ENCODE measurements at regions not wholly inside any gene's neighbourhood (a gene's known extent, or its start where the extent isn't known, plus 50 kb on each side); places are given as distances from the start of the nearest gene placed in this dataset.
"Not testable (repeated sequence)": the region's sequence is repeated elsewhere in the genome, so short reads cannot be mapped to it uniquely, and the experiment has no call there.

DNA sequence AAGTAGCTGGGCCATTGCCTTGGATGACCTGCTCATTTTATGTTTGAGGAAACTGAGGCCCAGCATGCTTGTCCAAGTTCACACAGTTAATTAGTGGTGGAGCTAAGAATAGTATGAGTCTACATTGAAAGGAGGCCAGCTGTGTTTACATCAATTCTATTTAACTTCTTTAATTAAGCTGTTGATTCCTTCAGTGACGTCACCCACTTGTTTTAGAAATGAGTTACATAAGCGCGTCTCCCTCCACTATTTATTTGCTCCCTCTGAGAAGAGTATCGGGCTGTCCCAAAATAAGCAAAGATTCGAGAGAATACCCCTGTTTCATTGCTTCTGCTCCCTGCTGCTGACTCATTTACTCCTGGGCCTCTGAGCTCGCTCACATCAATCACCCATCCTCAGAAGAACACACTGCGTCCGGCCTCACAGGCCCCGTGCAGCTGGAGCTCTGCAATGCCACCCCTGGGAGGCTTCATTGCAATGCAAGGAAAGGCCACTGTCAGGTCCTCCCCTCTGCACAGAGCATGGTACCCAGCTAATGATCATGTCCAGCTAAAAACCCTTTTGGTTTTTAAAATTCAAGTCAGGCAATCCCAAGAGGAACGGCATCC, 74.8 kb upstream of the BMP2 start:
- DNase-seq, result no peak

DNA sequence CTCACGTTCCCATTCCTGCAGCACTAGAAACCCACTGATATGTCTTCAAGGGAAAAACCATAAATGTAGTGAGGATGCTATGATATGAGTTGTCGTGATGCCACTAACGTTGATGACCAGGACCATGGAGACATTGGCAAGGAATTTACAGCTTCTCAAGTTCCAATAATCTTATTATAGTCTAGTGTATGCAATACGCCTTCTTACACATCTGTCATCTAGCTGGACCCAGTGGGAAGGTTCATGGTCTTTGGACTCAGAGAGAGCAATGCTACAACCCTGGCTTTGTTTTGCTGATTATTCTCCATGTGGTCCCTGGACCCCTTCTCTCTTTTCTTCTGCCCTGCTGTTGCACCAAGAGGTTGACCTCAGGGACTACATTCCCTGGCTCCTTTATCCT, 76.0 kb upstream of the BMP2 start:
- DNase-seq, result no peak

DNA sequence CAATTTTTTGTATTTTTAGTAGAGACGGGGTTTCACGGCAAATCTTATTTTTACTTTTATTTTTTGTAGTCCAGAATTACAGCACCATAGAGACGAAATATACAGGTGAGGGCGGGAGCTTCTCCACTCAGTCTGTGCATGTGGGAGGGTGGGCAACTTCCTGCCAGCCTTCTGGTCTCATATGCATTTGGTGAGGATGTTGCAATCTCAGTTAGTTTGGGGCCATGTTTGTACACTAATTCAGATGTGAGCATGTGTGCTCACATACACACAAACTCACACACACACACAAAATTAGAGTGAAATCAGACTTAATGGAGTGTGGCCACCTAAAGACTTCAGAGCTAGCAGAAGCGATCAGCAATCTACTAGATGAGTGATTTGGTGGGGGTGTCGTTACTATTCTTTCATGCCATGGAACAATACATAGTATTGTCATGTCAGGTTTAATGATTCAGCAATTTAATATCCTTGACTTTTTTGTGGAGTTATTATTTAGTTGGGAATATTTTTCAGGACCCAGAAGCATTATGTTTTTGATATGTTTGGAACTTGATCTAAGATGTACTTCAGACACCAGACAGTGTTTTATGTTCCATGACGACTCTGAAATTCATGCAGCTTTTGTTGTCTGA, 78.0 kb upstream of the BMP2 start:
- no peak for DNase-seq

DNA sequence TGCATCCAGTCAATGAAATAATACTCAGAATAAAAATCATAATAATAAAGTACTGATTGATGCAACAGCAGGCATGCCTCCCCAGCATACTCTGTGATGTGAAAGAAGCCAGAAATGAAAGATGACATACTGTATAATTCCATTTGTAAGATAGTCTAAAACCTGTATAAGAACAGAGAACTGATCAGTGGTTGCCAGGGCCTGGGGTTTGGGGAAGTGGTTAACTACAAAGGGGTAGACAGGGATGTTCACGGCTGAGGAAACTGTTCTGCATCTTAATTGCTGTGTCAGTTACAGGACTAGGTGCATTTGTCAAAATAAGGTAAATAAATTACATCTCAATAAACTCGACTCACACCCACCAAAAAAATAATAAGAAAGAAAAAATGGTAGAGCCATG, 81.3 kb upstream of the BMP2 start:
- DNase-seq, result no peak

DNA sequence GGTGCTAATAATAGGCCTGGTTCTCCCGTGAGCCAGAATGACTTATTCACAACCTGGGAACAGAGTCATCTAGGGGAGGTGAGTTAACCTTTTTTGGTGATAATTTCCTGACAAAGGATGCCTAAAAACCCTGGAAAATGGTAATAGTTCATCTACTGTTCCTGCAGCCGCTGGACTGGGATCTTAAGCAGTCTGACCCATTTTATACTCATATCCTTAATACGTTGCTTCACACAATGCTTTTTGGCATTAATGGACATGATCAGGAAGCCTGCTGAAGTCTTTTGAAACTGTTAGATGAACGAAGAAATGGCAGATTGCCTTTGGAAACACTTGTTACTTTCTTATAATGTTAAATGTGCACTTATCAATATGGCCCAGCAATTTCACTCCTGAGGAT, 81.9 kb upstream of the BMP2 start:
- no peak for DNase-seq

DNA sequence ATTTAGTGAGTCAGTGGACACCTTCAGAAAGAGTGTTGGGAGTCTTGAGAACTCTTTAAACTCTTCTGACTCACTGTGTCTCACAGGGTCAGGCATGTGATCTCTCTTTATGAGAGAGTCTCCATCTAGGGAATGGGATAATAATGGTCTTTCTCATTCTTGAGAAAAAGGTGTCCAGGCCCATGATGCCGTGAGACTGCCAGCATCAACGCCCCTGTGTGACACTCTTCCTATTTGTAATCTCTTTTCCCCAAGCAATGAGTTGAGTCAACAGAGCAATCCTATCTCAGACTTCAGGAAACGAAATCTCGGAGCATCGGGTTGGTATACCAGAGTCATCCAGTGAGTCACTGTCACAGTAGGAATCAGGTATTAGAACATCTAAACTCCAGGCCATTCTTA, 82.3 kb upstream of the BMP2 start:
- no peak for DNase-seq

DNA sequence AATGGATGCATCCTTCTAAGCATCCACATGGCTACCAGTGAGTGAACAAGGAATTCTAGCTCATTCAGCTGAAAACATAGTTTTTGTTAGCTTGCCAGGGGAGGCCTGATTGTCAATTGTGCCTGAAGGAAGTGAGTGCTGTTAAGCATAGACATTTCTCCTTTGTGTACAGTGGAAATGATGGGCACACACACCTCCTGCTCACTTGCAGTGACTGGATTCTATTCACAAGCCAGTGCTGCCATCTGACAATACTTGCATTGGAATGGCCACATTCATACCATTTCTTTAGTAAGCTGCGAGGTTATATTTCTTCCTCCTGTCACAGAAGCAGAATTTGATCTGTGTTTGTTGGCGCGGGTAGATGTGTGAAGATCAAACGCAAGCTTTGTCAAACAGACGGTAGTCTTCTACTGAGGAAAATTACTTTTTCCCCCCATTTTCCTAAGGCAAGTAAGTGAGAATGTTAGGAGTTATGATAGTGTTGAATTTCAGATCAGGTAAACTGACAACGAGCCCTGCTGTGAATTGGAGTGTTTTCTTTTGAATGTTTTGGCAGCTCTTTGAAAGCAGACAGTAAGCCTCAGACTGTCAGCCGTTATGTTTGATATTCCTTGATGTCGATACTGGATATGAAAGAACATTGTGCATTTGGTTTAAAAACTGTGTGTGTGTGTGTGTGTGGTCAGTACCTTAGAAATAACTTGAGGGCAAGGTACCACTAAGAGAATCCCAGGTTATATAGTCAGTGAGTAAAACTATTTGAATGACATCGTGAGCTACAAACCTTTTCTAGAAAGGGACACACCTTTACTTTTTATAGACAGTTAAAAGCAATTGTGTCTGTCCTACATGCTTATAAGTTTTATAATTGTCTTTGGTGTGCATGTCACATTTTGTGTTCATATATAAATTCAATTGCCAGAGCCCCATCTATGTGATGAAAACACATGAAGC, 84.2 kb upstream of the BMP2 start:
- DNase-seq, result no peak

DNA sequence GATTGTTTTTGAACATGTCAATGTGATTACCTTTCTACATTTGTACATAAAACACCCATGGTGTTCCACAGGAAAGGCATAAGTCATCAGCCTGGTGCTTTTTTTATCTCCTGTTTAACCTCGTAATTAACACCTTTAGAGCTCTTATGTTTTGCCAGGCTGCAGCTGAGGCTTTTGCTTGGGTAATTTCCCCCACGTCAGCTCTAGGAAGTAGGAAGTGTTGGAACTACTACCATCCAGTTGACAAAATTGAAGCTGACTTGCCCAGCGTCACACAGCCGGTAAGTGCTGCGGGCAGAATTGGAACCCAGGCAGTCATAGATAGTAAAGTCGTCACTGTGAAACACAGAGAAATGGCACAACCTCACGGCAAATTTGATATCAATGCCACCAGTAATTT, 86.6 kb upstream of the BMP2 start:
- DNase-seq, result no peak

DNA sequence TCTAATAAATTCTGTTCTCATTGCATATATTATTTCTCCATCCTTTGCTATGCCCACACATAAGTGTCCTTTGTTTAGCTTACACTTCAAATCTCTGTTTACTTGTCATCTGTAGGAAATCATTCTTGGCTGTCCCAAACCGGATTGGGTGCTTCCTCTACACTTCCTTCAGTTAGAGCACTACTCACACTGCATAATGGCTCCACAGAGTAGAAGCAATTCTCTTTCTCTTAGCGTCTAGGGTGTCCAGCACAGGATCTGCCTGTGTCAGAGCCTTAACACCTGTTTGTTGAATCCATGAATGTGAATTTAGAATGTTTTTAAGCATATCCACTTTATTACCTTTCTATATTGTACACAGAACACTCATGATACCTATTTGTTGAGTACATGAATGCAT, 87.0 kb upstream of the BMP2 start:
- DNase-seq, result no peak

DNA sequence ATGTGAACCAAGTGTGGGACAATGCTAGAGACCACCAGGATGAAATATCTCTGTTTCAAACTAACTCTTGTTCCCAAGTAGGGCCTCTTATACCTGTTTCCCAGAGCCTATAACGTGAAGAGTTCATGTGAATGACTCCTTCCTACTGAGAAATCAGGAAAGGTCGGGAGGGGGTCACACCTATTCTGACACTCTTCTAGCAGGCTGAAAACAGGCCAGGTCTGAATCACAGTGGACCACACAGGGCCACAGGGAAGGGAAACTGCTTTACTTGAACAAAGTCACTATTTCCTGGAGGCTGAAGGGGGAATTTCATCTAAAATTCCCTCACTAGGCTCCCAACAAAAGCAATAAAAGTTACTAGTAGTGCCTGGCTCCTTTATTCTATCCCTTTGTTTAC, 88.4 kb upstream of the BMP2 start:
- no peak for DNase-seq

DNA sequence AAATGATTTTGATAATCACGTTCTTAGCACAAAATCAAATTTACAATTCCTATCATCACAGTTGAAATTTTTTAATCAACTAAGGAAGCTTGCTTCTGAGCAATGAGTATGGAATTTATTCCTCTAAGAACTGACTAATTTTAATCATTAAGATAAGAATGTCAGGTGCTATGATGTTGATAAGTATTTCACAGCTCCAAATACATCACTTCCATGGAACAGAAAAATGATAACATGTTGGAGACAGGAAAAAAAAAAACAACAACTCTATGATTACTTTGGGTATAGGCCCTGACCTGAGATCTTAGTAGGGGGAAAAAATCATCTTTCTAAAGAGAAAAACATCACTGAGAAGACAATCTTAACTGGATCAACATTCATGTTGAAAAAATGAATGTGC, 89.4 kb upstream of the BMP2 start:
- no peak for DNase-seq

DNA sequence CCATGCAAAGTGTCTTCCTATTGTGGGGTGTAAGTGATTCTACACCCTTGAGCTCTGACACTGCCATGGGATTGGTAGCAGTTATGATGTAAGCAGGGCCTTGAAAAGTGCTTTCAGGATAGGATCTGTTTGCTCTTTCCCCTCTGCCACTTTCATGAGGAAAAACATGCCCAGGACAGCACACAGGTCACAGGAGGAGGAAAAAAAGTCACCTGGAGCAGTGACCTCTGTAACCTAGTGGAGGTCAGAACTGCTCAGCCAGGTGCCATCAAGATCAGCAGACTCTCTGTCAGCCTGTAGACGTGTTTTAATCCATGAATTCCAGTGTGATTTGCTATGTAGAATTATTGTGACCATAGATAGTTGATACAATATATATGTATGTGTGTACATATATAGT, 92.7 kb upstream of the BMP2 start:
- DNase-seq, result no peak

DNA sequence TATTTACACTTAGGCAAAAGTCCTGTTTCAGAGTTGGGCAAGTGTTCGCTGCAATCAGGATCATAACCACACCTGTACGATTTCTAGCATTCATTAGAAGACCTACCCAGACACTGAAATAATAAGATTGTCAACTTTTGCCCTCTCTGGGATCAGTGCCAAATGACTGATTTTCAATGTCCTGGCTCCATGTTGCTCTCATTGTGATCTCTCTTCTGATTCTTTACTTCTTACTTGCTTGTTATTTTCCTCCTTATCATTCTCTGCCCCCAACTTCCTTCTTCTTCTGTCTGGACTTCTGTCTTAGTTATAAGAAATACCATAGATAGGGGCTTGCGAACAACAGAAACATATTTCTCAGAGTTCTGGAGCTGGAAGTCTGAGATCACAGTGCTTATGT, 94.4 kb upstream of the BMP2 start:
- DNase-seq, result no peak

DNA sequence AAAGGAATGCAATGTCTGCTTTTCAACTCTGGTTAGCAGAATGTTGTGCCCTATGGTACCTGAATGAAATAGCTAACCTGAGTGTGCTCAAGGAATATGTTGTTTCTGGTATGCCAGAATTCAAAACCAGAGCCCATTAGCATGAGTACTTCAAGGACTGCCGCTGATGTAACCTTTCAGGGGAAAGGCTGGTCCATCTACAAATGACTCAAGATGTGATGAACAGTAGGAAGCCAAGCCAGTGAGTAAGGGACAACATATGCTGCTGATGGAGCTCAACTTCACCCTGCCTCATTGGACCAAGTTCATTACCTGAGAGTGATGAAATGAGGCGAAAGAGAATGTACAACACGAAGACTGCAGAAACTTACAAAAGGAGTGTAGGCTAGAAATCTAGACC, 95.7 kb upstream of the BMP2 start:
- no peak for DNase-seq

DNA sequence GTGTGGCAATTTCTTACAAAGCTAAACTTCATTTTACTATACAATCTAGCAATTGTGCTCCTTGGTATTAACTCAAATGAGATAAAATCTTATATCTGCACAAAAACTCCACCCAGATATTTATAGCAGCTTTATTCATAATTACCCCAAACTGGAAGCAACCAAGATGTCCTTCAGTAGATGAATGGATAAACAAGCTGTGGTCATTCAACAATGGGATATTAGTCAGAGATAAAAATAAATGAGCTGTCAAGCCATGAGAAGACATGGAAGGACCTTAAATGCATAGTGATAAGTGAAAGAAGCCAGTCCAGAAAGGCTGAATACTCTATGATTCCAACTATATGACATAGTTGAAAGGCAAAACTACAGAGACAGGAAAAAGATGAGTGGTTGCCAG, 98.9 kb upstream of the BMP2 start:
- DNase-seq, result no peak

DNA sequence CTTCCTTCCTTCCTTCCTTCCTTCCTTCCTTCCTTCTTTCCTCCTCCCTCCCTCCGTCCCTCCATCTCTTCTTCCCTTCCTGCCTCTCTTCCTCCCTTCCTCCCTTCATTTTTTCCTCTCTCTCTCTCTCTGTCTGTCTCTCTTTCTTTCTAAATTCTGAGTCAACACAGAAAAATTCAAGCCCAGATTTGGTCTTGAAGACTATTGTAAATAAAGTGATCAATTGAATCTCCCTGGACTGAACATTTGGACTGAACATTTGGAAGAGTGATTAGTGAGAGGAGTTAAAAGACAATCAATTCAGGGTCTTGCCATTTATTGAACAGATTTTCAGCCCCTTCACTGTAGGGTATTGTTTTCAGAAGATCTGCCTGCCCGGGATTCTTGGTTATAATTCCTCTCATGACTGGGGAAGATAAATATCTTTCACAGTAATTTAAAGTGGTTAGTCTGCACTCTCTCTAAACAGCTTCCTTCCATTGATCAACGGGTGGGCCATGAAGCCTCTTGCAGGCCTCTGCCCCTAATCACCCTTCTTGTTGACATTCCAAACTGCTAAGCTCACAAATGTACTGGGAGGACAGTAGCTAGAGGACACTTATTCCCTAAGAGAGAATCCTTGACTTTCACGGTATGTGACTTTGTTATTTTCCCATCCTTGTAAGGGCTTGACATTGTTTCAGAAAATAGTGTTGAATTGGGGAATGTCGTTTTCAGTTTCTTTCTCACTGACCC, 101.7 kb upstream of the BMP2 start:
- no peak for DNase-seq

DNA sequence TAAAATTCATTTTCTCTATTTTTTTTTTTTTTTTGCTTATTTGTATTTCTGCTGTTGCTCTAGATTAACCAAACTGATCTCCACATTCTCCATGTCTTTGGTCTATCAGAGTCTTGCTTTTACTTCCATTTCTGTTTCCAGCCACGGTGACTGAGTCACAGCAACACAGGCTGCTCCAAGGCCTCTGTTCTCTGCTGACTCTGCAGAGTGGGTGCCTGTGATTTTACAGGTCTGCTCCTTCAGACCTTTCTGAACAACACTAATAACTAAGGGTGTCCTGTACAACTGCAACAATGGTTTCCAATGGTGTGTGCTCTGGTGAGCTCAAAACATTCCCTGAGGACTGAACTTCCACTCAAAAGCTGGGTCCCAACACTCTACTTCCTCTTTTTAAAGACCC, 102.3 kb upstream of the BMP2 start:
- DNase-seq, result no peak

DNA sequence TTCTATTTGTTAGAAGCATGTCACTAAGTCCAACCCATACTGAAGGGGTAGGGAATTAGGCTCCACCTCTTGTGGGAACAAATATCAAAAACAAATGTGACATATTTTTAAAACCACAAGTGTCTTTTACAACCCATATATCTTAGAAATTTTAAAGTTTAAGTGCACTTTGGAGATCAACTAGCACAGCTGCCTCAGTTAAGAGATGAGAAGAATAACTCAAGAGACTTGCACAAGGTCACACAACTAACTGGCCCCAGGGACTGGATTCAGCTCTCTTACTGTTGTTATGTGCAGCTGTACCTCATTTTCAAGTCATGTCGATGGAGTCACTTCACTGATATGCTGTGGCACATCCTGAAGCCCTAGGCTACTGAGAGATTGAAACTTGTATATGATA, 102.9 kb upstream of the BMP2 start:
- DNase-seq, result no peak

DNA sequence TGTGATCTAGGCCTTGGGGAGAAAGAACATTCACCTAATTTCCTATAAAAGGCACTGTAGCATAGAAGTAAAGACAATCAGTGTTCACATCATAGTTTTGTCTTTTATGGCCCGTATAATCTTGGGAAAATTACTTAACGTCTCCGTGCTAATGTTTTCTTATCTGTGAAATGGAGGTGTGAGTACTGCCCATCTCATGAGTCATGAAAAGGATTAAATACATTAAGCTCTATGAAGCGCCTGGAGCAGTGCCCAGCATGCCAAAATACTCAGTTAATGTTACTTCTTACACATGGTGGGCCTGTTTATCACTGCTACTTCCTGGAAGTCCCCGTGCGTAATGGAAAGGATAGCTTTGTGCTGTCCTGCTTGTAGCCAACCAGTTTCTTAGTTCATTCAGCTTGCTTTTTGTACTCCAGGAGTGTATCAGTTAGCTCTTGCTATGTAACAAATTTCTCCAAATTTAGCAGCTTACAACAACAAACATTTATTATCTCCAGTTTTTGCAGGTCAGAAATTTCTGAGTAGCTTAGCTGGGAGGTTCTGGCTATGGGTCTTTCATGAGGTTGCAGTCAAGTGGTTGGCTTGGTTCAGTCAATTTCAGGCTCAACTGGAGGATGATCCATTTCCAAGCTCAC, 103.6 kb upstream of the BMP2 start:
- DNase-seq, result no peak

DNA sequence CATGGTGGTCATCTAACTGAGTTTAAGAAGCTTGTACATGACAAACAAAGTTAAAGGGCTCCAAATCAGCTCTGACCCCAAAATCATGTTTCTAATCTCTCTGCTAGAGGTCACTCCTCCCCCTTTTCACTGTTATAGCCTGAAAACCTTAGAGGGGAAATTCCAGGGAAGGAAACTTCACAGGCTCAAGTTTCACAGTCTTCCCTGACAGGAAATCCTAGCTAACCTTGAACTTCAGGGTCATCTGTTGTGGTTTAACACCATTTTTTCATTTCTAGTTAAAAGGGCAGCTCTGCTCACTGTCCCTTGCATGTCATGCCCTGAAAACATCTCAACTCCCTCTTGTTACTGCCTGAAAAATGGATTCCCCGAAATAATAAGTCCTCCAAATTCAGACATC, 104.4 kb upstream of the BMP2 start:
- DNase-seq, result no peak

DNA sequence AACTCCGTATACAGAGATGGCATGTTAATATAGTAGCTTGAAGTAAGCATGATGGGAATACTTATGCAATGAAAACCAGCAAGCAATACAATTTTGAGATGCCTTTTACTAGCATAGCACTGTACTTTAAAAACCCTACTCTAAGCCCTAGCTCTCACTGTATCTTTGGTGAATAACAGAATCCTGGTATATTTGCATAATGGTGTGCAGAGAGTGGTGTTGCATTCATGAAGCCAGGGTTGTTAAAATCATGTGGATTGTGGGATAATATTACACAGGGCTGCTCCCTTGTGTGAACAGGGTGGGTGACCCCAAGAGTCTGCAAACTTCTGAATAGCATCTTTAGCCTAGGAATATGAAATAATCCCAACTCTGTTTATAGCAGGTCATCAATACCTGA, 105.2 kb upstream of the BMP2 start:
- DNase-seq, result no peak

DNA sequence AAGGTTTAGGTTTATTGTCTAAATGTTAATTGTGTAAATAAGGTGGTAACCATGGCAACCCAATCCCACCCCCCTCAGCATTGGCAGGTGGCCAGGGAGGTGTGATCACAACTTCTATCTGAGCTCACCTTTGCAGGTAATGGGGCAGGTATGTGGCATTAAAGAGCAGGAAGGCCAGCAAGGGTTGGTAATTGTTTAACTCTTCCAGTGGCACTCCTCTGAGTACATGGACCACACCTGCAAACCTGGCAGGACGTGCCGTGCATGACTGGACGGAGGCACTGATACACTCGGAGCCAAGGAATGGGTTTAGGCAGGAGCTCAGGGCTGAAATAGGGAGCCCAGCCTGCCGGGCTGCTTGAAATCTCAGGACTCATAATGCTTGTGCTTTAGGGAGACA, 107.0 kb upstream of the BMP2 start:
- no peak for DNase-seq

DNA sequence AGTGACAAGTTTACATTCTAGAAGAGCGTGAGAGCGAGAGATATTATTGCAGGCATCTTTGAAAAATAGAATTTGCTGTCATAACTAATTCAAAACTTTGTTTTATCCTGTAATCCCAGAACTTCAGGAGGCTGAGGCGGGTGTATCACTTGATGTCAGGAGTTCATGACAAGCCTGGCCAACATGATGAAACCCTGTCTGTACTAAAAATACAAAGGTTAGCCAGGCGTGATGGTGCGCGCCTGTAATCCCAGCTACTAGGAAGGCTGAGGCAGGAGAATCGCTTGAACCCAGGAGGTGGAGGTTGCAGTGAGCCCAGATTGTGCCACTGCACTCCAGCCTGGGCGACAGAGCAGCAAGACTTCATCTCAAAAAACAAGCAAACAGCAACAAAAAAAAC, 108.6 kb upstream of the BMP2 start:
- not testable (repeated sequence) for DNase-seq

All from femur (tissue), 1 donor.